Neutrophil (primary cell): ENCODE measurements at regions not wholly inside any gene's neighbourhood (a gene's known extent, or its start where the extent isn't known, plus 50 kb on each side); places are given as distances from the start of the nearest gene placed in this dataset.
"Not testable (repeated sequence)": the region's sequence is repeated elsewhere in the genome, so short reads cannot be mapped to it uniquely, and the experiment has no call there.

ENCODE experiments used
- H3K27ac ChIP-seq: fragments of 200-600 bp; sonication (generic); 2 replicates; pipeline ENCODE4 v1.5.1; 2016; ENCODE audit warnings: mild to moderate bottlenecking, moderate library complexity
- H3K27me3 ChIP-seq: fragments of 200-600 bp; sonication (generic); 2 replicates; pipeline ENCODE4 v1.6.0; 2016; ENCODE audit warnings: mild to moderate bottlenecking
- H3K36me3 ChIP-seq: fragments of 200-600 bp; sonication (generic); 2 replicates; pipeline ENCODE4 v1.5.1; 2017
- H3K4me1 ChIP-seq, 2 experiments: fragments of 200-600 bp in 1 of 2; sonication (generic) in 1 of 2; 1 replicate in 1 of 2; 2 replicates in 1 of 2; pipeline versions ENCODE4 v1.5.1 to v1.6.1; 2013 to 2016; ENCODE audit warnings: low read depth in 1 of 2, low read length in 1 of 2, mild to moderate bottlenecking in 1 of 2, moderate library complexity in 1 of 2; ENCODE audit not compliant: control insufficient read depth in 1 of 2, insufficient read depth in 1 of 2
- H3K4me3 ChIP-seq, 2 experiments: fragments of 200-600 bp in 1 of 2; sonication (generic) in 1 of 2; 1 replicate in 1 of 2; 2 replicates in 1 of 2; pipeline ENCODE4 v1.5.1; 2013 to 2016; ENCODE audit warnings: low read depth in 1 of 2, low read length in 1 of 2, mild to moderate bottlenecking in 1 of 2, moderate library complexity in 1 of 2
- H3K9me3 ChIP-seq: fragments of 200-600 bp; sonication (generic); 2 replicates; pipeline ENCODE4 v1.5.1; 2016
- TF ChIP-seq, protein P1 (sequence below): fragments of 200-600 bp; sonication (generic); IDR thresholded peaks from 2 replicates; pipeline ENCODE4 v1.5.1; 2016; ENCODE audit warnings: antibody characterized with exemption

DNA sequence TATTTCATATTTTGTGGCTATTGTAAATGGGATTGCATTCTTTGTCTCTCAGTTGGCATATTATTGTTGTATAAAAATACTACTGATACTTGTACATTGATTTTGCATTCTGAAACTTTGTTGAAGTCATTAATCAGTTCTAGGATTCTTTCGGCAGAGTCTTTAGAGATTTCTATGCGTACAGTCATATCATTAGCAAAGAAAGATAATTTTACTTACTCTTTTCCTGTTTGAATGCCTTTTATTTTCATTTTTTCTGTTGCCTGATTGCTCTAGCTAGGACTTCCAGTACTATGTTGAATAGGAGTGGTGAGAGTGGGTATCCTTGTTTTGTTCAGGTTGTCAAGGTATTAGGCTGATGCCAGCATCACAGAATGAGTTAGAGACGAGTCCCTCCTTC is 722.0 kb upstream of the PCDH10 start:
- Histone ChIP-seq H3K4me1 (no peaks in the 10 kb centered on the region), H3K4me3 (no peak overlapping the region), H3K27ac (no peak overlapping the region), H3K9me3 (no peaks in the 10 kb centered on the region), H3K36me3 (no peaks in the 10 kb centered on the region), H3K27me3 (no peaks in the 10 kb centered on the region)
- TF ChIP-seq, protein P1, sequence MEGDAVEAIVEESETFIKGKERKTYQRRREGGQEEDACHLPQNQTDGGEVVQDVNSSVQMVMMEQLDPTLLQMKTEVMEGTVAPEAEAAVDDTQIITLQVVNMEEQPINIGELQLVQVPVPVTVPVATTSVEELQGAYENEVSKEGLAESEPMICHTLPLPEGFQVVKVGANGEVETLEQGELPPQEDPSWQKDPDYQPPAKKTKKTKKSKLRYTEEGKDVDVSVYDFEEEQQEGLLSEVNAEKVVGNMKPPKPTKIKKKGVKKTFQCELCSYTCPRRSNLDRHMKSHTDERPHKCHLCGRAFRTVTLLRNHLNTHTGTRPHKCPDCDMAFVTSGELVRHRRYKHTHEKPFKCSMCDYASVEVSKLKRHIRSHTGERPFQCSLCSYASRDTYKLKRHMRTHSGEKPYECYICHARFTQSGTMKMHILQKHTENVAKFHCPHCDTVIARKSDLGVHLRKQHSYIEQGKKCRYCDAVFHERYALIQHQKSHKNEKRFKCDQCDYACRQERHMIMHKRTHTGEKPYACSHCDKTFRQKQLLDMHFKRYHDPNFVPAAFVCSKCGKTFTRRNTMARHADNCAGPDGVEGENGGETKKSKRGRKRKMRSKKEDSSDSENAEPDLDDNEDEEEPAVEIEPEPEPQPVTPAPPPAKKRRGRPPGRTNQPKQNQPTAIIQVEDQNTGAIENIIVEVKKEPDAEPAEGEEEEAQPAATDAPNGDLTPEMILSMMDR: no peak

DNA sequence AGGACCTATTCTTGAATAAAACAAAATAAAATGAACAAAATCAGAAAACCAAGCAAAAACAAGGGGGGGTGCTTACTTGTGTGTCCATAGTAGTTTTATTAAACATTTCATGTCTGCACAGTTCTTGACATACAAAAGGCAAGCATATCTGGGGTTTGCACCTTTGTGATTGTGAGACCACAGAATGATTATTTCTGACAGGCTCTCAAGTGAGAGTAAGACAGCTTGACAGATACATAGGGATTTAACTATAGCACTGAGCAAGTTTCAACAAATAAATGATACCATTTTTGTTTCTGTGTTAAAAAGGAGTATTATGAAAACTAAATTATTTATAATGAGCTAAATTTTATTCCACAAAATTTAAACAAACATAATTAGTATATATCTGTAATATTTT is 712.0 kb upstream of the PCDH10 start:
- Histone ChIP-seq H3K27ac (no peak overlapping the region), H3K9me3 (no peaks in the 10 kb centered on the region), H3K4me1 (no peaks in the 10 kb centered on the region), H3K4me3 (no peak overlapping the region), H3K36me3 (no peaks in the 10 kb centered on the region), H3K27me3 (no peaks in the 10 kb centered on the region)
- TF ChIP-seq, protein P1: no peak

DNA sequence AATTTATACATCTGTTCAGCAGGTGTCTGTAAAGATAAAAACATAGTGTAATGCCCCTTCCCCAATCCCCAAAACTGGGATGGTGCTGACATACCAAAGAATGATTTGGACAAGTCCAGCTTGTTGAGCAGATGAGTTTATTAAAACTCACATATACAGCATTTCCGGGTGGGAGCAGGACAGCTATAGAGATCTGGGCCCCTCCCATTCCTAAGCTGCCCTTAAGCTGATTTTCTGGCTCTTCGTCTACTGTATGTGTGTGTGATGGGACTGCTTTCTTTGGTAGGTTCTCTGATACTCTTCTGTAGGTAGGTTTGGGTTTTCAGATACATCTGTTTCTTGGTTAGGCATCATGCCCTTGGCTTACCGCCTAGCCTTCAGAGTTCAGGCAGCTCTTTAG is 703.7 kb upstream of the PCDH10 start:
- TF ChIP-seq, protein P1: no peak
- no peaks in the 10 kb centered on the region for H3K4me1 ChIP-seq

DNA sequence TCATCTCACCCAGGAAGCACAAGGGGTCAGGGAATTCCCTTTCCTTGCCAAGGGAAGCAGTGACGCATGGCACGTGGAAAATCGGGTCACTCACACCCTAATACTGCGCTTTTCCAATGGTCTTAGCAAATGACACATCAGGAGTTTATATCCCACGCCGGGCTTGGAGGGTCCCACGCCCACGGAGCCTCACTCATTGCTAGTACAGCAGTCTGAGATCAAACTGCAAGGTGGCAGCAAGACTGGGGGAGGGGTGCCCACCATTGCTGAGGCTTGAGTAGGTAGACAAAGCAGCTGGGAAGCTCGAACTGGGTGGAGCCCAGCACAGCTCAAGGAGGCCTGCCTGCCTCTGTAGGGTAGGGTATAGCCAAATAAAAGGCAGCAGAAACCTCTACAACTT is 691.1 kb upstream of the PCDH10 start:
- not testable (repeated sequence) for H3K4me1 ChIP-seq, H3K9me3 ChIP-seq, H3K27me3 ChIP-seq, H3K27ac ChIP-seq, H3K4me3 ChIP-seq, H3K36me3 ChIP-seq

More for the DNA sequence above, 703.7 kb upstream of the PCDH10 start:
- Histone ChIP-seq H3K27me3 (no peaks in the 10 kb centered on the region), H3K36me3 (no peaks in the 10 kb centered on the region), H3K9me3 (no peaks in the 10 kb centered on the region), H3K27ac (no peak overlapping the region), H3K4me3 (no peak overlapping the region)

DNA sequence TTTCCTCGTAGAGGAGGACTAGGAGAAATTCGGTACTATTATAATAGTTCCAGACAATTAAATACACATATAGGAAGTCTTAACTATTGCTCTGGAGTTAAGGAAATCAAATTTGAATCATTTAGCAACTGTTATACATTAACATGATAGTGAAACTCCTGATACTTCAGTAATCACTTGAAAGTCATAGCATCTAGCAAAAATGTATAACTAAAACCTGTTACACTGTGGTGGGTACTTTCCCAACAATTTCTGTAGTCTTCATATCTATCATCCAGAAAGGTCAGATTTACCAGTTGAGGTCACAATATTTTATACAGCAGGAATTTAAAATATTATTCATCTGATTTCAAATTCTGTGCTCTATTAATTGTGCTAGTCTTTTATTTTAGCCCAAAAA is 669.6 kb upstream of the PCDH10 start:
- no peaks in the 10 kb centered on the region for H3K4me1 ChIP-seq
- TF ChIP-seq, protein P1: no peak
- H3K27ac ChIP-seq: no peak overlapping the region
- H3K9me3 ChIP-seq: no peaks in the 10 kb centered on the region
- no peak overlapping the region for H3K4me3 ChIP-seq
- H3K27me3 ChIP-seq: no peaks in the 10 kb centered on the region
- no peaks in the 10 kb centered on the region for H3K36me3 ChIP-seq

DNA sequence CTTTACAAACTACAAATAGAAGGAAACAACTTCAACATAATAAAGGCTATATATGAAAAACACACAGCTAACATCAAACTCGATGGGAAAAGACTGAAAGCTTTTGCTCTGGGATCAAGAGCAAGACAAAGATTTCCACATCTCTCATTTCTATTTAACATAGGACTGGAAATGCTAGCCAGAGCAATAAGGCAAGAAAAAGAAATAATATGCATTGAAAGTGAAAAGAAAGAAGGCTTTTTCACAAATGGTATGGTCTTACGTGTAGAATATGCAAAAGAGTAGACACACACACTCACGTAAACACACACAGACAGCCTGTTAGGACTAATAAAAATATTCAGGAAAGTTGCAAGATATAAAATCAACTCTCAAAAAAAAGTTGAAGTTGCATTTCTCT is 660.5 kb upstream of the PCDH10 start:
- no peak overlapping the region for H3K27ac ChIP-seq
- no peaks in the 10 kb centered on the region for H3K36me3 ChIP-seq
- no peak overlapping the region for H3K4me3 ChIP-seq
- TF ChIP-seq, protein P1: no peak
- H3K9me3 ChIP-seq: no peaks in the 10 kb centered on the region
- no peaks in the 10 kb centered on the region for H3K27me3 ChIP-seq
- H3K4me1 ChIP-seq: no peaks in the 10 kb centered on the region
